PC-3 (cell line): ENCODE measurements at regions not wholly inside any gene's neighbourhood (a gene's known extent, or its start where the extent isn't known, plus 50 kb on each side); places are given as distances from the start of the nearest gene placed in this dataset.

Source experiments
- ATAC-seq: fragments of 200-7000 bp; cut with Tn5 transposase; 2 replicates; pipeline ENCODE4 v1.9.1; 2020; ENCODE audit warnings: mild to moderate bottlenecking, moderate library complexity
- BruUV-seq: library from RNA; stranded (reverse); fragments of 400-500 nt; replicated peaks from 2 replicates; lab custom pipeline; 2021; lab: Mats Ljungman, UMichigan
- CTCF ChIA-PET: fragments of 300-600 bp; sonication (Branson Sonifier 250); formaldehyde crosslinking; loops from one replicate; lab custom pipeline; 2022; ENCODE audit warnings: antibody characterized with exemption; lab: Charles Lee
- POLR2A ChIA-PET: fragments of 300-600 bp; sonication (Branson Sonifier 250); formaldehyde crosslinking; loops from one replicate; lab custom pipeline; 2022; ENCODE audit warnings: antibody characterized with exemption; ENCODE audit not compliant: unreplicated experiment; lab: Charles Lee
- DNase-seq: peaks from one replicate; pipeline ENCODE4 v3.0.0-alpha.2; 2015
- H2AFZ ChIP-seq: fragments of 300-600 bp; sonication (generic); 2 replicates; pipeline ENCODE4 v1.6.0; 2016; ENCODE audit warnings: antibody characterized with exemption, low read length
- H3F3A ChIP-seq: fragments of 300-600 bp; sonication (generic); one replicate; pipeline ENCODE4 v1.6.0; 2017; ENCODE audit warnings: antibody characterized with exemption, low read length, control low read depth, mild to moderate bottlenecking; ENCODE audit not compliant: unreplicated experiment
- H3K27ac ChIP-seq: fragments of 300-600 bp; sonication (generic); 2 replicates; pipeline ENCODE4 v1.5.1; 2016; ENCODE audit warnings: mild to moderate bottlenecking, low read length
- H3K27me3 ChIP-seq: fragments of 300-600 bp; sonication (generic); 2 replicates; pipeline ENCODE4 v1.6.1; 2016; ENCODE audit warnings: low read length, mixed read lengths
- H3K36me3 ChIP-seq: fragments of 300-600 bp; sonication (generic); 2 replicates; pipeline ENCODE4 v1.6.1; 2016; ENCODE audit warnings: low read depth, mixed run types, low read length, mixed read lengths
- H3K4me1 ChIP-seq: fragments of 300-600 bp; sonication (generic); 2 replicates; pipeline ENCODE4 v1.5.1; 2016; ENCODE audit warnings: low read length; ENCODE audit not compliant: insufficient read depth
- H3K4me2 ChIP-seq: fragments of 300-600 bp; sonication (generic); 2 replicates; pipeline ENCODE4 v1.6.0; 2016; ENCODE audit warnings: low read length
- H3K4me3 ChIP-seq: fragments of 300-600 bp; sonication (generic); 2 replicates; pipeline ENCODE4 v1.5.1; 2016; ENCODE audit warnings: mild to moderate bottlenecking, low read length, mixed read lengths
- H3K79me2 ChIP-seq: fragments of 300-600 bp; sonication (generic); 2 replicates; pipeline ENCODE4 v1.6.1; 2017; ENCODE audit warnings: low read length, mixed read lengths
- H3K9ac ChIP-seq: fragments of 300-600 bp; sonication (generic); 2 replicates; pipeline ENCODE4 v1.6.0; 2016; ENCODE audit warnings: mild to moderate bottlenecking, low read length
- H3K9me2 ChIP-seq: fragments of 300-600 bp; sonication (generic); replicated peaks from 2 replicates; pipeline ENCODE4 v1.6.1; 2016; ENCODE audit warnings: mixed run types, low read length, mixed read lengths
- H3K9me3 ChIP-seq: fragments of 300-600 bp; sonication (generic); 2 replicates; pipeline ENCODE4 v1.6.1; 2016; ENCODE audit warnings: low read length, mixed read lengths
- H4K20me1 ChIP-seq: fragments of 300-600 bp; sonication (generic); 2 replicates; pipeline ENCODE4 v1.6.1; 2016; ENCODE audit warnings: low read length, mixed read lengths
- EZH2 ChIP-seq: fragments of 300-600 bp; sonication (generic); IDR thresholded peaks from one replicate; pipeline ENCODE4 v1.6.1; 2017; ENCODE audit warnings: antibody characterized with exemption, mild to moderate bottlenecking, low read length; ENCODE audit not compliant: unreplicated experiment
- EZH2phosphoT487 ChIP-seq: fragments of 300-600 bp; sonication (generic); IDR thresholded peaks from 2 replicates; pipeline ENCODE4 v1.6.1; 2018; ENCODE audit warnings: mild to moderate bottlenecking, antibody characterized with exemption, low read length, borderline replicate concordance
- intact Hi-C: fragments of 100-400 bp; cut with micrococcal nuclease; formaldehyde crosslinking; loops from 2 replicates; pipeline ENCODE4 v1.9.0; 2023
- TF ChIP-seq, protein P1 (sequence below): fragments of 300-600 bp; sonication (generic); conservative IDR thresholded peaks from 2 replicates; pipeline ENCODE4 v1.5.1; 2017; ENCODE audit warnings: antibody characterized with exemption, low read depth, mild to moderate bottlenecking, low read length

GRCh38 chr4:179485781-179486180 lies 2043.5 kb upstream of the AGA start:
- Histone ChIP-seq H3K9ac (no peak overlapping the region), H3K4me2 (no peak overlapping the region), H4K20me1 (no peaks in the 10 kb centered on the region), H2AFZ (no peak overlapping the region), H3K9me2 (no peaks in the 10 kb centered on the region), H3F3A (no peaks in the 10 kb centered on the region), H3K79me2 (no peaks in the 10 kb centered on the region), H3K27me3 (no peaks in the 10 kb centered on the region), H3K9me3 (no peaks in the 10 kb centered on the region), H3K4me3 (no peak overlapping the region), H3K27ac (no peak overlapping the region), H3K4me1 (no peaks in the 10 kb centered on the region), H3K36me3 (no peaks in the 10 kb centered on the region)
- no peak for TF ChIP-seq EZH2phosphoT487
- TF ChIP-seq, protein P1, sequence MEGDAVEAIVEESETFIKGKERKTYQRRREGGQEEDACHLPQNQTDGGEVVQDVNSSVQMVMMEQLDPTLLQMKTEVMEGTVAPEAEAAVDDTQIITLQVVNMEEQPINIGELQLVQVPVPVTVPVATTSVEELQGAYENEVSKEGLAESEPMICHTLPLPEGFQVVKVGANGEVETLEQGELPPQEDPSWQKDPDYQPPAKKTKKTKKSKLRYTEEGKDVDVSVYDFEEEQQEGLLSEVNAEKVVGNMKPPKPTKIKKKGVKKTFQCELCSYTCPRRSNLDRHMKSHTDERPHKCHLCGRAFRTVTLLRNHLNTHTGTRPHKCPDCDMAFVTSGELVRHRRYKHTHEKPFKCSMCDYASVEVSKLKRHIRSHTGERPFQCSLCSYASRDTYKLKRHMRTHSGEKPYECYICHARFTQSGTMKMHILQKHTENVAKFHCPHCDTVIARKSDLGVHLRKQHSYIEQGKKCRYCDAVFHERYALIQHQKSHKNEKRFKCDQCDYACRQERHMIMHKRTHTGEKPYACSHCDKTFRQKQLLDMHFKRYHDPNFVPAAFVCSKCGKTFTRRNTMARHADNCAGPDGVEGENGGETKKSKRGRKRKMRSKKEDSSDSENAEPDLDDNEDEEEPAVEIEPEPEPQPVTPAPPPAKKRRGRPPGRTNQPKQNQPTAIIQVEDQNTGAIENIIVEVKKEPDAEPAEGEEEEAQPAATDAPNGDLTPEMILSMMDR = no peak
- no peak for TF ChIP-seq EZH2
- POLR2A ChIA-PET = no interaction called here
- CTCF ChIA-PET = no interaction called here
- intact Hi-C loops = no loop called here
- no peak for DNase-seq
- BruUV-seq = no TSS peak
- no peak for ATAC-seq

DNA sequence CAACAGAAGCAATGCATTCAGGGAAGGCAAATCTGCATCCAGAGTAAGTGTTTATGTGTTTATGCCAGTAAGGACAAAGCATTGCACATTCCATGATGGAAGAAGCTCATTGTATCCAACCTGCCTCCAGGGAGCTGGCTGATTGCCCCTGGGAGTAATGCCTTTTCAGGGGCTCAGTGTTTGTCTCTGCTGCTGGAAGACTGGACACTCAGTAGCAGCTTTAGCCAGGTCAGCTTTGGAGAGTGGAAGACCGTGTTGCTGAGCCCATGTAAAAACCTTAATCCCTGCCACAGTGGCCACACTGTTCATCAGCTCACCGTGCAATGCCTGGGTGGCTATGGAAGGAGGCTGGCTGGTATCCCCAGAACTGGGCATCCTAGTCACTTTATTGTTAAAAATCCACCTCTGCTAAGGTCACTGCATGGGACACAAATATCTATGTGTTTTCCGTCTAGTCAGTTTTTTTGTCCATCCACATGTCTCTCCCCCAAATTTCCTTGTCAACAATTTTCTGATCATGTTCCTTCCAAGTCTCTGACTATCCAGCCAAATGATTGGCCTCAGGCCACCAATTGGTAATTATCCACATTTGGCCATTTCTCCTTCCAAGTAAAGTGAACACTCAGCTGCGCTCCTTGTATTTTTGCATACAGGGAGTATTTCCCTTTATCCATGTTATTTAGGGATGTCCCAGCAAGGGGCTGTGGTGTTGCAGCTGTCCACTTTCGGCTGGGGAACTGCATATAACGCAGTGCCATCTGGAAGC lies 2044.5 kb upstream of the AGA start:
- Histone ChIP-seq H3K4me2 (no peak overlapping the region), H3K27ac (no peak overlapping the region), H3K9me2 (no peaks in the 10 kb centered on the region), H3K27me3 (no peaks in the 10 kb centered on the region), H2AFZ (no peak overlapping the region), H3K4me3 (no peak overlapping the region), H3K79me2 (no peaks in the 10 kb centered on the region), H3K4me1 (no peaks in the 10 kb centered on the region), H3K36me3 (no peaks in the 10 kb centered on the region), H3F3A (no peaks in the 10 kb centered on the region), H4K20me1 (no peaks in the 10 kb centered on the region), H3K9ac (no peak overlapping the region), H3K9me3 (no peaks in the 10 kb centered on the region)
- no peak for ATAC-seq
- ChIA-PET POLR2A (no interaction called here), CTCF (no interaction called here)
- no TSS peak for BruUV-seq
- intact Hi-C loops = no loop called here
- no peak for DNase-seq
- TF ChIP-seq, protein P1 = no peak
- TF ChIP-seq EZH2 (no peak), EZH2phosphoT487 (no peak)

DNA sequence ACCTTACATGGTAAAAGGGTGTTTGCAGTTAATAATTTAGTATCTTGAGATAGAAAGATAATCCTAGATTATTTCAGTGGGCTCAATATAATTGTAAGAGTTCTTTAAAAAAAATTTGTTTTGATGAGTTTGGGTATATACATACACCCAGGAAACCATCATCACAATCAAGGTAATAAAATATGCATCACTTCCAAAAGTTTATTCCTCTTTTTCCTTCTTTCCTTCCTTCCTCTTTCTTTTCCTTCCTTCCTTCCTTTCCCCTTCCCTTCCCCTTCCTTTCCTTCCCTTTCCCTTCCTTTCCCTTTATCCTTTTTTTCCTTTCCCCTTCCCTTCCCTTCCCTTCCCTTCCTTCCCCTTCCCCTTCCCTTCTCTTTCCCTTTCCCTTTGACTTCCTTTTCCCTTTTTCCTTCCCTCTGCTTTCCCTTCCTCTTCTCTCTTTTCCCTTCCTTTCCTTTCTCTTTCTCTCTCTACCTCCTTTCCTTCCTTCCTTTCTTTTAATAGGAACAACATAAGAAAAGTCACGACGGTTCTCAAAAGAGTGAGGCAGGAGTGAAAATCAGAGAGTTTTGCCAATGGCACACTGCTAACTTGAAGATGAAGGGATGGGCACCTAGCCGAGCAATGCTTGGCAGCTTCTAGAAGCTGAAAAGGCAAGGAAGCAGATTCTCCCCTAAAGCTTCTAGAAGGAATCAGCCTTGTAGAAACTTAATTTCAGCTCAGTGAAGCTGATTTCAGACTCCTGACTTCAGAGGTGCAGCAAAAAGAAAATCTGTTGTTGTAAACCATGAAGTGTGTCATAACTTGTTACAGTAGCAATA lies 2050.2 kb upstream of the AGA start:
- ChIA-PET CTCF (no interaction called here), POLR2A (no interaction called here)
- no peaks in the 10 kb centered on the region for H3F3A ChIP-seq
- no peak overlapping the region for H3K9ac ChIP-seq
- H3K79me2 ChIP-seq = no peaks in the 10 kb centered on the region
- no peak overlapping the region for H3K27ac ChIP-seq
- H3K4me1 ChIP-seq = no peaks in the 10 kb centered on the region
- H4K20me1 ChIP-seq = no peaks in the 10 kb centered on the region
- H2AFZ ChIP-seq = no peak overlapping the region
- TF ChIP-seq EZH2phosphoT487 (no peak), EZH2 (no peak)
- TF ChIP-seq, protein P1 = no peak
- H3K9me2 ChIP-seq = no peaks in the 10 kb centered on the region
- intact Hi-C loops = no loop called here
- ATAC-seq (no peak), DNase-seq (no peak)
- no peak overlapping the region for H3K4me2 ChIP-seq
- H3K27me3 ChIP-seq = no peaks in the 10 kb centered on the region
- H3K36me3 ChIP-seq = no peaks in the 10 kb centered on the region
- H3K4me3 ChIP-seq = no peak overlapping the region
- H3K9me3 ChIP-seq = no peaks in the 10 kb centered on the region
- BruUV-seq = no TSS peak
